Left ventricle myocardium inferior (tissue), 1 donor: ENCODE measurements at regions not wholly inside any gene's neighbourhood (a gene's known extent, or its start where the extent isn't known, plus 50 kb on each side); places are given as distances from the start of the nearest gene placed in this dataset.

Experiments used
- DNase-seq: peaks from one replicate; pipeline ENCODE4 v3.0.0-alpha.2; 2020
- H3K27ac ChIP-seq: fragments of 200-600 bp; replicated peaks from 2 replicates; pipeline ENCODE4 v1.8.0; 2021
- H3K27me3 ChIP-seq: fragments of 200-600 bp; 2 replicates; pipeline ENCODE4 v1.8.0; 2021; ENCODE audit warnings: low read depth
- H3K36me3 ChIP-seq: fragments of 200-600 bp; 2 replicates; pipeline ENCODE4 v1.8.0; 2021
- H3K4me1 ChIP-seq: fragments of 200-600 bp; 2 replicates; pipeline ENCODE4 v1.8.0; 2021
- H3K4me3 ChIP-seq: fragments of 200-600 bp; 2 replicates; pipeline ENCODE4 v1.8.0; 2021; ENCODE audit warnings: mild to moderate bottlenecking, moderate library complexity
- H3K9me3 ChIP-seq: fragments of 200-600 bp; replicated peaks from 2 replicates; pipeline ENCODE4 v1.8.0; 2021
- intact Hi-C: fragments of 100-400 bp; cut with micrococcal nuclease; formaldehyde crosslinking; loops from one replicate; pipeline ENCODE4 v1.11.0; 2022
- TF ChIP-seq, protein P1 (sequence below): fragments of 200-600 bp; IDR thresholded peaks from 2 replicates; pipeline ENCODE4 v1.8.0; 2021; ENCODE audit warnings: antibody characterized with exemption, mild to moderate bottlenecking, borderline replicate concordance
- donor health status: DM: no; HTN: yes; CAD: no; lungs with severe emphysema.

DNA sequence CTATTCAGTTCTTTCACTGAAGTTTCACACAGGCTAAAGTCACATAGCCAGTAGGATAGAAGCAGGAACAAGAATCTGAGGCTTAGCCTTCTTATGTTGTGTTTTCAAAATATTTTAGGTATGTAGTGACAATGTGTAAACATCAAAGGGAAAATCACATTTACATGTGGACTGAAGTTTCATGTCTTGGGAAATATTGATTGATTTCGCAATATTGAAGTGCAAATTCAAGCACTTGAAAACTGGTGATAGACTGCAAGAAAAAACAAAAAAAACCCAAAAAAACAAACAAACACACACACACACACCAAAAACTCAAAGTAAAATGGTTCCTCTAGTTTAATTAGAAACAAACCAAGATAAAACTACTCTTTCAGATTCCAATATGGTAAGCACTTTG, 773.3 kb downstream of the PDCD6IP start:
- H3K27ac ChIP-seq, result no peak overlapping the region
- no peak overlapping the region for H3K4me3 ChIP-seq
- H3K36me3 ChIP-seq, result no peaks in the 10 kb centered on the region
- no peak for DNase-seq
- H3K9me3 ChIP-seq, result peaks cover under 1% of the 10 kb centered on the region
- intact Hi-C loops, result no loop called here
- peaks cover 27% of the 10 kb centered on the region for H3K4me1 ChIP-seq
- TF ChIP-seq, protein P1, sequence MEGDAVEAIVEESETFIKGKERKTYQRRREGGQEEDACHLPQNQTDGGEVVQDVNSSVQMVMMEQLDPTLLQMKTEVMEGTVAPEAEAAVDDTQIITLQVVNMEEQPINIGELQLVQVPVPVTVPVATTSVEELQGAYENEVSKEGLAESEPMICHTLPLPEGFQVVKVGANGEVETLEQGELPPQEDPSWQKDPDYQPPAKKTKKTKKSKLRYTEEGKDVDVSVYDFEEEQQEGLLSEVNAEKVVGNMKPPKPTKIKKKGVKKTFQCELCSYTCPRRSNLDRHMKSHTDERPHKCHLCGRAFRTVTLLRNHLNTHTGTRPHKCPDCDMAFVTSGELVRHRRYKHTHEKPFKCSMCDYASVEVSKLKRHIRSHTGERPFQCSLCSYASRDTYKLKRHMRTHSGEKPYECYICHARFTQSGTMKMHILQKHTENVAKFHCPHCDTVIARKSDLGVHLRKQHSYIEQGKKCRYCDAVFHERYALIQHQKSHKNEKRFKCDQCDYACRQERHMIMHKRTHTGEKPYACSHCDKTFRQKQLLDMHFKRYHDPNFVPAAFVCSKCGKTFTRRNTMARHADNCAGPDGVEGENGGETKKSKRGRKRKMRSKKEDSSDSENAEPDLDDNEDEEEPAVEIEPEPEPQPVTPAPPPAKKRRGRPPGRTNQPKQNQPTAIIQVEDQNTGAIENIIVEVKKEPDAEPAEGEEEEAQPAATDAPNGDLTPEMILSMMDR, result no peak
- H3K27me3 ChIP-seq, result no peaks in the 10 kb centered on the region

DNA sequence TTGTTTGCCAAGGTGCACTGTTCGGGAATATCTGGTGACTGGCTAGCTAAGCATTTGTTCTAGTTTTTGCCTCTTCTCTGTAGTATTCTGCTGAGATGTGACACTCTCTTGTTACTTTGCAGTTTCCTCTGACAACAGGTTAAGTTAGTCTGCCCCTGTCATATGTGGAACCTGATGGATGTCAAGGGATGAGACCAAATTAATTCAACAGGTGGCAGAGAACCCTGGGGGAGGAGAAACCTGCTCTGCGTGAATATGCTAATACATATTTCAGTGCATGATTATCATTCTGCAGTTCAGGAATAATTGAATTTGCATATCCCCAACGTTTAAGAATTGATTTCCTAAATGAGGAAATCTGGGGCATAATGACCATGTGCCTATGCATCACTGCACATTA, 777.3 kb downstream of the PDCD6IP start:
- Histone ChIP-seq H3K4me1 (peaks cover 7% of the 10 kb centered on the region), H3K36me3 (no peaks in the 10 kb centered on the region), H3K27ac (no peak overlapping the region), H3K27me3 (no peaks in the 10 kb centered on the region), H3K9me3 (no peaks in the 10 kb centered on the region), H3K4me3 (no peak overlapping the region)
- TF ChIP-seq, protein P1, result no peak
- no peak for DNase-seq
- intact Hi-C loops, result no loop called here

DNA sequence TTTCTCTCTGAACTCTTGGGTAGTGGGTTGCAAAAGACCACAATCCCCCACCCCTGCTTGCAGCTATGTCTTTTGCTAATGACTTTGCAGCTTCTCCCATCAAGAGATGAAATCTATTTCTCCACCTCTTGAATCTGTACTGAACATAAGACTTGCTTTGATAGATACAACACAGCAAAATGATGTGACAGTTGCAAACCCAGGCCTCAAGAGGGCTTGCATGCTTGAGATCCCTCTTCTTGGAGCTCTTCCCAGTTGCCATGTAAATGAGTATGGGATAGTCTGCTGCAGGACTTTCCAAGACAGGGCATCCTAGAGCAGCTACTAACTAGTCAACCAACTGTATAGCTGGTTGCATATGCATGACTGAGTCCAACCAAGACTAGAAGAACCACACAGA, 783.6 kb downstream of the PDCD6IP start:
- no peak overlapping the region for H3K27ac ChIP-seq
- TF ChIP-seq, protein P1, result no peak
- H3K36me3 ChIP-seq, result no peaks in the 10 kb centered on the region
- no peaks in the 10 kb centered on the region for H3K4me1 ChIP-seq
- no peak overlapping the region for H3K4me3 ChIP-seq
- intact Hi-C loops, result no loop called here
- no peaks in the 10 kb centered on the region for H3K27me3 ChIP-seq
- no peak for DNase-seq
- peaks cover 10% of the 10 kb centered on the region for H3K9me3 ChIP-seq

DNA sequence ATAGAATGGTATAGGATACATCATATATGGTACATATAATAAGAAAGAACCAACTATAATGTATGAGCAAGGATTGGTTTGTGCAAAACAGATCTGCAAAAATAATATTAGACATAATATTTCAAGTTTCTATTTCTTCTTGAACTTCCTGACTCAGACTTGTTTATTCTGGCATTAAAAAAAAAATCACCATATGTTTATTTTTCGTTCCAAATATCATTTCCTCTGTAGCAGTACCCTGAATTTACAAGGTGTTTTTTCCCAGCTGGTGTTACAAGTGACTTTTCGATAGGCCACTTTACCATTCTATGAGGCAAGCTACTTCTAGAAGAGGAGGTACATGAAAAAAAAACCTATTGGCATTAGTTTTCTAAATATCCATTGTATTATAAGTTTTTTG, 785.0 kb downstream of the PDCD6IP start:
- no peak for DNase-seq
- Histone ChIP-seq H3K27me3 (no peaks in the 10 kb centered on the region), H3K36me3 (no peaks in the 10 kb centered on the region), H3K4me3 (no peak overlapping the region), H3K27ac (no peak overlapping the region), H3K9me3 (peaks cover 23% of the 10 kb centered on the region), H3K4me1 (no peaks in the 10 kb centered on the region)
- intact Hi-C loops, result no loop called here
- TF ChIP-seq, protein P1, result no peak

DNA sequence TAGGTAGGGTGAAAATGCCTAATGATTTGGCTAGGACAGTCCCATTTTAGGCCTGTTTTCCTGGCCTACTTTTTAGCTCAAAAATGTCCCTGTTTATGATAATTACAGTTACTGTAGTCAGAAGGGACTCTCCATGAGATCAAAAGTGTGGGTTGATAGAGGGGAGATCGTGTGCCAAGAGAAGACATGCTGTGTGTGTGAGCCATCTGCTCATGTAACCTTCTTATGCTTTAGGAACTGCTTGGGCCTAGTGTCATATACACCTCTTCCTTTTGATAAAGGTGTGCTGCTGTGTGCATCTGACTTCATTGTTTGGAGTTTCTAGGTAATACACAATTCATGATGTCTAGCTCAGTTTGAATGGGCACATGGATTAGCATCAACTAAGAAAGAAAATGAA, 786.5 kb downstream of the PDCD6IP start:
- H3K4me1 ChIP-seq, result no peaks in the 10 kb centered on the region
- no peaks in the 10 kb centered on the region for H3K27me3 ChIP-seq
- no peak overlapping the region for H3K4me3 ChIP-seq
- H3K9me3 ChIP-seq, result peaks cover 38% of the 10 kb centered on the region
- H3K36me3 ChIP-seq, result no peaks in the 10 kb centered on the region
- intact Hi-C loops, result no loop called here
- H3K27ac ChIP-seq, result no peak overlapping the region
- TF ChIP-seq, protein P1, result no peak
- no peak for DNase-seq

DNA sequence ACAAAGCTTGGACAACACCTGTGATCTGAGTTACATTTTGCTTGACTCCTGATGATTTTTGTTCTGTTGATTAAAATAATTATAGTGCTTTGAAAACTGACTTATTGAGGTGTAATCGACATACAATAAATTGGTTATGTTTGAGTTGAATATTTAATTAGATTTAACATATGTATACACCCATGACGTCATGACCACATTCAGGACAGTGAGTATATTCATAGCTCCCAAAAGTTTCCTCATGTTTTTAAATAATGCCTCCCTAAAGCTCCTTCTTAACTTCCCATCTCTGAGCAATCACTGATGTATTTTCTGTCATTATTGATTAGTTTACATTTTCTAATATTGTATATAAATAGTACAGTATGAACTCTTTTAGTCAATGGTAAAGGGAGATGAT, 801.2 kb downstream of the PDCD6IP start:
- no peak for DNase-seq
- H3K4me1 ChIP-seq, result no peaks in the 10 kb centered on the region
- H3K27ac ChIP-seq, result no peak overlapping the region
- H3K36me3 ChIP-seq, result no peaks in the 10 kb centered on the region
- TF ChIP-seq, protein P1, result no peak
- no peak overlapping the region for H3K4me3 ChIP-seq
- intact Hi-C loops, result no loop called here
- no peaks in the 10 kb centered on the region for H3K27me3 ChIP-seq
- peaks cover 30% of the 10 kb centered on the region for H3K9me3 ChIP-seq
